ENCODE measurements at regions not wholly inside any gene's neighbourhood (a gene's known extent, or its start where the extent isn't known, plus 50 kb on each side); places are given as distances from the start of the nearest gene placed in this dataset. TPM values are rescaled to one million over a fixed set of nuclear protein-coding genes. Genes with fewer than 3 reads are reported as not detected.
A peak's percentile ranks its signal among the peaks of the same experiment; 100 is the strongest.

DNA sequence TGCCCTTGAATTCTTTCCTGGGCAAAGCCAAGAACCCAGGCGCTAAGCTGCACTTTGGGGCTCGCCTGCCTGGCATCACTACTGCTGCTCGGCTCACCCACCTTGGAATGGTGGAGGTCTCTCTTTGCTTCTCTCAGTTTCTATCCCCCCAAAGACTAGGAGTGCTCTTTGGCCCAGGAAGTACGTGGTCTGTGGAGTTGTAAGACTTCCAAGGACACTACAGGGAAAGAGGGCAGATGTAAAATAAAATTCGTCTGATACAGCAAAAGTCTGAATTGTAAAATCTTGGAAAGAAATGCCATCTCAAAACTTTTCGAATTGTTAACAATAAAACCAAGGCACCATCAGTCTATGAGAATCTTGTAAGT, 52.5 kb upstream of the MAP1LC3B2 start:
- H3K79me2 ChIP-seq, result no peaks in the 10 kb centered on the region
- no peak overlapping the region for H2AFZ ChIP-seq
- H3K4me3 ChIP-seq, result no peak overlapping the region
- H3K9me2 ChIP-seq (replicated peaks; ENCODE audit: insufficient read depth), result no peaks in the 10 kb centered on the region
- H3K27me3 ChIP-seq, result no peaks in the 10 kb centered on the region
- no peaks in the 10 kb centered on the region for H4K20me1 ChIP-seq (ENCODE audit: insufficient read depth, poor library complexity, severe bottlenecking)
- TF ChIP-seq EZH2phosphoT487 (IDR thresholded peaks at IDR 0.05; ENCODE audit: low read depth, severe bottlenecking, unreplicated experiment), result no peak
- H3K27ac ChIP-seq, result no peak overlapping the region
- H3K4me2 ChIP-seq, result peak overlapping the region; percentile 66
- peaks cover 3% of the 10 kb centered on the region for H3K4me1 ChIP-seq (ENCODE audit: insufficient read depth)
- WGBS (ENCODE audit: low lambda C conversion rate, missing lambda C conversion rate), result 74% methylated on average over 6 of the region's 6 CpGs
- no peaks in the 10 kb centered on the region for H3K9me3 ChIP-seq (ENCODE audit: low read depth)
- no peaks in the 10 kb centered on the region for H3K36me3 ChIP-seq (replicated peaks; ENCODE audit: insufficient read depth, low read depth)
- DNase-seq (ENCODE audit: low spot score), result no peak

DNA sequence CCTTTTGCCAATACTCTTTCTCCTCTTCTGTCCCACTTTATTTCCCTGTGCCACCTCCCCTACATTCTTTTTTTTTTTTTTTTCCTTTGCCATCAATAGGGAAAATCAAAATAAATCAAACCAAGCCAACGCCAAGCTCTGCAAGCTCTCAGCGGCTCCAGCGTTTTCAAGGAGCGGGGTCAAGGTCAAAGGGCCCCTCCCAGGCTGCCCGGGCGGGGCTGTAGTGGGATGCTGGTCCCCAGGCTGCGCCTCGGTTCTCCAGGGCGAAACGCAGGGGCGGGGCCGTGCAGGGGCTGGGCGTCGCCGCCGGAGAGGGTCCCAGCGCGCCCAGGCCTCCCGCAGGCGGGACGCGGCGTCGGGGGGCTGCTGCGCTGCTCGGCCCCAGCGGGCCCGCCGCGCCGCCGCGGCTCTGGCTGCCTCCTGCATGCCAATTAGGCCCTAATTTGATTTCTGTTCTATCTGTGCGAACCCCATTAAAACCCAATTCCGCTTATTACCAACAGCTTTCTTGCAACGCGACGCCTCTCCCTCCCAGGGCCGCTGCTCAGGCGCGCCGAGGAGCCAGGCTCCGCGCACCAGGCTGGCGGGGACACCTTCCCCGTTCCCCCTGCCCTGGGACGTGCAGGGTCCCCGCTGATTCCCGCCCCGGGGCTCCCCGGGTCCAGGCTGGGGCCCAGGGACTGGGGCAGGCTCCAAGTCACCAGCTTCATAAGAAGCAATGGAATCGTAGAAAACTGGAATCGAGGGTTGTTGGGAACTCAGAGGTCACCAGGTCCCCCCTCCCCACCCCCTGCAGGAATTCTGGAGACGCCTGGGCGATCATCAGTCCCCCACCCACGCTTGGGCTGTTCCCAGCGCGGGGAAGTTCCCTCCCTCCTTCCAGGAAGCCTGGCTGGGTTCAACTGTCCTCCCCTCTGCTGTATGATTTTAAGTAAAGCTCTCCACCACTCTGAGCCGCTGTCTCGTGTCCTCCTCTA, 50.7 kb upstream of the MAP1LC3B2 start:
- no peaks in the 10 kb centered on the region for H3K36me3 ChIP-seq (replicated peaks; ENCODE audit: insufficient read depth, low read depth)
- TF ChIP-seq EZH2phosphoT487 (IDR thresholded peaks at IDR 0.05; ENCODE audit: low read depth, severe bottlenecking, unreplicated experiment) (no peak), EZH2 (IDR thresholded peaks at IDR 0.05; ENCODE audit: borderline replicate concordance) (no peak)
- TF ChIP-seq, protein P1, sequence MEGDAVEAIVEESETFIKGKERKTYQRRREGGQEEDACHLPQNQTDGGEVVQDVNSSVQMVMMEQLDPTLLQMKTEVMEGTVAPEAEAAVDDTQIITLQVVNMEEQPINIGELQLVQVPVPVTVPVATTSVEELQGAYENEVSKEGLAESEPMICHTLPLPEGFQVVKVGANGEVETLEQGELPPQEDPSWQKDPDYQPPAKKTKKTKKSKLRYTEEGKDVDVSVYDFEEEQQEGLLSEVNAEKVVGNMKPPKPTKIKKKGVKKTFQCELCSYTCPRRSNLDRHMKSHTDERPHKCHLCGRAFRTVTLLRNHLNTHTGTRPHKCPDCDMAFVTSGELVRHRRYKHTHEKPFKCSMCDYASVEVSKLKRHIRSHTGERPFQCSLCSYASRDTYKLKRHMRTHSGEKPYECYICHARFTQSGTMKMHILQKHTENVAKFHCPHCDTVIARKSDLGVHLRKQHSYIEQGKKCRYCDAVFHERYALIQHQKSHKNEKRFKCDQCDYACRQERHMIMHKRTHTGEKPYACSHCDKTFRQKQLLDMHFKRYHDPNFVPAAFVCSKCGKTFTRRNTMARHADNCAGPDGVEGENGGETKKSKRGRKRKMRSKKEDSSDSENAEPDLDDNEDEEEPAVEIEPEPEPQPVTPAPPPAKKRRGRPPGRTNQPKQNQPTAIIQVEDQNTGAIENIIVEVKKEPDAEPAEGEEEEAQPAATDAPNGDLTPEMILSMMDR (IDR thresholded peaks at IDR 0.05; ENCODE audit: poor library complexity), result no peak
- peaks cover 3% of the 10 kb centered on the region for H3K4me1 ChIP-seq (ENCODE audit: insufficient read depth)
- no peak overlapping the region for H3K27ac ChIP-seq
- H3K4me3 ChIP-seq, result no peak overlapping the region
- H3K79me2 ChIP-seq, result no peaks in the 10 kb centered on the region
- peak overlapping the region; percentile 66 for H2AFZ ChIP-seq
- H3K27me3 ChIP-seq, result no peaks in the 10 kb centered on the region
- no peak for DNase-seq (ENCODE audit: low spot score)
- H3K4me2 ChIP-seq, result peak overlapping the region; percentile 87
- no peaks in the 10 kb centered on the region for H4K20me1 ChIP-seq (ENCODE audit: insufficient read depth, poor library complexity, severe bottlenecking)
- H3K9me3 ChIP-seq (ENCODE audit: low read depth), result no peaks in the 10 kb centered on the region
- 8% methylated on average over 33 of the region's 60 CpGs for WGBS (ENCODE audit: low lambda C conversion rate, missing lambda C conversion rate)
- no peaks in the 10 kb centered on the region for H3K9me2 ChIP-seq (replicated peaks; ENCODE audit: insufficient read depth)

Small RNAs in the stretch of these regions (microRNA-seq; reads per million reads assigned to microRNA genes)
- not detected for gene MIR4472-2

Small RNAs in the stretch of these regions (small RNA-seq; reads per million reads assigned to genes)
- gene MIR4472-2, result not detected

Measured in hepatocyte (in vitro differentiated cells).